Neutrophil (primary cell): ENCODE measurements at regions not wholly inside any gene's neighbourhood (a gene's known extent, or its start where the extent isn't known, plus 50 kb on each side); places are given as distances from the start of the nearest gene placed in this dataset.

Experiments
- H3K27ac ChIP-seq: fragments of 200-600 bp; sonication (generic); 2 replicates; pipeline ENCODE4 v1.5.1; 2016; ENCODE audit warnings: mild to moderate bottlenecking, moderate library complexity
- H3K27me3 ChIP-seq: fragments of 200-600 bp; sonication (generic); 2 replicates; pipeline ENCODE4 v1.6.0; 2016; ENCODE audit warnings: mild to moderate bottlenecking
- H3K36me3 ChIP-seq: fragments of 200-600 bp; sonication (generic); 2 replicates; pipeline ENCODE4 v1.5.1; 2017
- H3K4me1 ChIP-seq, 2 experiments: fragments of 200-600 bp in 1 of 2; sonication (generic) in 1 of 2; 1 replicate in 1 of 2; 2 replicates in 1 of 2; pipeline versions ENCODE4 v1.5.1 to v1.6.1; 2013 to 2016; ENCODE audit warnings: low read depth in 1 of 2, low read length in 1 of 2, mild to moderate bottlenecking in 1 of 2, moderate library complexity in 1 of 2; ENCODE audit not compliant: control insufficient read depth in 1 of 2, insufficient read depth in 1 of 2
- H3K4me3 ChIP-seq, 2 experiments: fragments of 200-600 bp in 1 of 2; sonication (generic) in 1 of 2; 1 replicate in 1 of 2; 2 replicates in 1 of 2; pipeline ENCODE4 v1.5.1; 2013 to 2016; ENCODE audit warnings: low read depth in 1 of 2, low read length in 1 of 2, mild to moderate bottlenecking in 1 of 2, moderate library complexity in 1 of 2
- H3K9me3 ChIP-seq: fragments of 200-600 bp; sonication (generic); 2 replicates; pipeline ENCODE4 v1.5.1; 2016
- TF ChIP-seq, protein P1 (sequence below): fragments of 200-600 bp; sonication (generic); IDR thresholded peaks from 2 replicates; pipeline ENCODE4 v1.5.1; 2016; ENCODE audit warnings: antibody characterized with exemption

GRCh38 chr11:45451766-45452440, 165.8 kb upstream of the SYT13 start:
- no peak overlapping the region for H3K27ac ChIP-seq
- no peaks in the 10 kb centered on the region for H3K9me3 ChIP-seq
- H3K4me1 ChIP-seq = peaks cover 0 to 1% of the 10 kb centered on the region in 2 experiments
- no peaks in the 10 kb centered on the region for H3K27me3 ChIP-seq
- no peak overlapping the region for H3K4me3 ChIP-seq
- TF ChIP-seq, protein P1, sequence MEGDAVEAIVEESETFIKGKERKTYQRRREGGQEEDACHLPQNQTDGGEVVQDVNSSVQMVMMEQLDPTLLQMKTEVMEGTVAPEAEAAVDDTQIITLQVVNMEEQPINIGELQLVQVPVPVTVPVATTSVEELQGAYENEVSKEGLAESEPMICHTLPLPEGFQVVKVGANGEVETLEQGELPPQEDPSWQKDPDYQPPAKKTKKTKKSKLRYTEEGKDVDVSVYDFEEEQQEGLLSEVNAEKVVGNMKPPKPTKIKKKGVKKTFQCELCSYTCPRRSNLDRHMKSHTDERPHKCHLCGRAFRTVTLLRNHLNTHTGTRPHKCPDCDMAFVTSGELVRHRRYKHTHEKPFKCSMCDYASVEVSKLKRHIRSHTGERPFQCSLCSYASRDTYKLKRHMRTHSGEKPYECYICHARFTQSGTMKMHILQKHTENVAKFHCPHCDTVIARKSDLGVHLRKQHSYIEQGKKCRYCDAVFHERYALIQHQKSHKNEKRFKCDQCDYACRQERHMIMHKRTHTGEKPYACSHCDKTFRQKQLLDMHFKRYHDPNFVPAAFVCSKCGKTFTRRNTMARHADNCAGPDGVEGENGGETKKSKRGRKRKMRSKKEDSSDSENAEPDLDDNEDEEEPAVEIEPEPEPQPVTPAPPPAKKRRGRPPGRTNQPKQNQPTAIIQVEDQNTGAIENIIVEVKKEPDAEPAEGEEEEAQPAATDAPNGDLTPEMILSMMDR = no peak
- no peaks in the 10 kb centered on the region for H3K36me3 ChIP-seq

- no peaks in the 10 kb centered on the region for H3K9me3 ChIP-seq
- no peaks in the 10 kb centered on the region for H3K36me3 ChIP-seq
- H3K4me3 ChIP-seq = no peak overlapping the region
- TF ChIP-seq, protein P1 = no peak
- H3K27me3 ChIP-seq = peaks cover 6% of the 10 kb centered on the region
- H3K4me1 ChIP-seq = no peaks in the 10 kb centered on the region
- H3K27ac ChIP-seq = no peak overlapping the region
Observed at GRCh38 chr11:45450189-45450588, 164.0 kb upstream of the SYT13 start.

GRCh38 chr11:45449036-45449601, 163.0 kb upstream of the SYT13 start:
- Histone ChIP-seq H3K27ac (no peak overlapping the region), H3K27me3 (peaks cover 17% of the 10 kb centered on the region), H3K4me1 (no peaks in the 10 kb centered on the region), H3K36me3 (no peaks in the 10 kb centered on the region), H3K4me3 (no peak overlapping the region), H3K9me3 (no peaks in the 10 kb centered on the region)
- TF ChIP-seq, protein P1 = no peak

GRCh38 chr11:45448561-45448960, 162.4 kb upstream of the SYT13 start:
- Histone ChIP-seq H3K36me3 (no peaks in the 10 kb centered on the region), H3K27me3 (peaks cover 22% of the 10 kb centered on the region), H3K27ac (no peak overlapping the region), H3K9me3 (no peaks in the 10 kb centered on the region), H3K4me1 (no peaks in the 10 kb centered on the region), H3K4me3 (no peak overlapping the region)
- TF ChIP-seq, protein P1 = no peak

DNA sequence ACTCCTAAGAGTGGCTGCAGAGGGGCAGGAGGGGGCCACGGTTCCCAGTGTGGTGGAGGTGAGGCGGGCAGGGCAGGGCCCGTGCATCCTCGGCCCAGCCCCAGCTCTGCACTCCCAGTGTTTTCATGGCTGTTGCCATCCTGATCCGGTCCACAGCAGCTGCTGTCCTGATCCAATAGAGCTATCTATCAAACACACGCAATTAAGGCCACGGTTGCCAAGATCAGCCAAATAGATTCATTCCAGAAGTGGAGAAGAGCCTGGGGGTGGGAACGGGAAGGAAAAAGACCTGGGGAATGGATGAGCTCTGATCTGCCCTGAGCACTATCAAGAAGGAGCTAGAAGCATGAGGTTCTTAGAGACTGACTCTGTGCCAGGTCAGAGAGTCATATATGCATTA, 160.9 kb upstream of the SYT13 start:
- Histone ChIP-seq H3K4me3 (no peak overlapping the region), H3K4me1 (no peaks in the 10 kb centered on the region), H3K27ac (no peak overlapping the region), H3K9me3 (no peaks in the 10 kb centered on the region), H3K36me3 (no peaks in the 10 kb centered on the region), H3K27me3 (peaks cover 33% of the 10 kb centered on the region)
- TF ChIP-seq, protein P1 = no peak
